Hindlimb muscle (tissue), 1 donor: ENCODE measurements at regions not wholly inside any gene's neighbourhood (a gene's known extent, or its start where the extent isn't known, plus 50 kb on each side); places are given as distances from the start of the nearest gene placed in this dataset.
"Not testable (repeated sequence)": the region's sequence is repeated elsewhere in the genome, so short reads cannot be mapped to it uniquely, and the experiment has no call there.

Experiments
- DNase-seq: peaks from one replicate; pipeline ENCODE4 v3.0.0-alpha.2; 2013

GRCh38 chr11:95432714-95433503 lies 201.9 kb upstream of the SESN3 start:
- no peak for DNase-seq

GRCh38 chr11:95429376-95429907 lies 198.4 kb upstream of the SESN3 start:
- no peak for DNase-seq

GRCh38 chr11:95426823-95427462 lies 195.9 kb upstream of the SESN3 start:
- DNase-seq, result no peak

- no peak for DNase-seq
Observed at GRCh38 chr11:95419915-95420314, 188.9 kb upstream of the SESN3 start.

- DNase-seq, result no peak
Observed at GRCh38 chr11:95418916-95419315, 187.9 kb upstream of the SESN3 start.

DNA sequence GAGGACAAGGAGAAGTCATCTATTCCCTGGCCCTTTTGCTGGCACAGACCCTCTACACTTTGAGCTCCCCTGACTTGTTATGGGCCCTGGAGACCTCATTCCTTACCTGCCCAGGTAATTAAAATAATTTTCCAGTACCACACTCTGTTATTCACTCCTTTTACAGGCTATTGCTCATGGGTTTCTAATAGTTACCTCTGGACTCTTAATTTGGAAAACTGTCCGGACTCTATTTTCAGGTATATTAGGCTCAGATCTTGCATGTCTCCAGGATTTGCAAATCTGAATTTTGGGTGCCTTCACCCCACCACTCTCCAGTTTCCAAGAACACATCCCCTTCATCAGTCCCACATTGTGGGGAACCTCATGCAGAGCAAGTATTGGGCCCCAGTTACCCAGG lies 186.8 kb upstream of the SESN3 start:
- no peak for DNase-seq

- DNase-seq, result no peak
Observed at GRCh38 chr11:95415837-95416304, 184.9 kb upstream of the SESN3 start.

GRCh38 chr11:95414217-95414616 lies 183.2 kb upstream of the SESN3 start:
- no peak for DNase-seq

- no peak for DNase-seq
Observed at GRCh38 chr11:95413761-95414160, 182.8 kb upstream of the SESN3 start.

DNA sequence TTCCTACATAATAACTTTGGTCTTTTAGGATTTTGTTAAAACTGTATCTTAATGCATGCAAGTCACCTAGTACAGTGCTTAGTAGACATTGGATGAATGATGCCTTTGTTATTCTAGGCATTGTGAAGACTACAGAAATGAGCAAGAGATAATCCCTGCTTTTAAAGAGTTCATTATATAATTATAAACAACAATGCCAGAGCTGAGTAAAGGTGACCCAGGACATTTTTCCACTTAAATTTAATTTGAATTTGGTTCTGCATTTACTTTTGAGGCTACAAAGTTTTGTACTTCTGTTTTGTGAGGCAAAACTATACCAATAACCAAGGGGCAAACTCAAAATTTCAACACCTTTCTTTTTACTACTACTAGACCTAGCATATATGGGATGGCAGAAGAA lies 182.0 kb upstream of the SESN3 start:
- DNase-seq, result no peak

DNA sequence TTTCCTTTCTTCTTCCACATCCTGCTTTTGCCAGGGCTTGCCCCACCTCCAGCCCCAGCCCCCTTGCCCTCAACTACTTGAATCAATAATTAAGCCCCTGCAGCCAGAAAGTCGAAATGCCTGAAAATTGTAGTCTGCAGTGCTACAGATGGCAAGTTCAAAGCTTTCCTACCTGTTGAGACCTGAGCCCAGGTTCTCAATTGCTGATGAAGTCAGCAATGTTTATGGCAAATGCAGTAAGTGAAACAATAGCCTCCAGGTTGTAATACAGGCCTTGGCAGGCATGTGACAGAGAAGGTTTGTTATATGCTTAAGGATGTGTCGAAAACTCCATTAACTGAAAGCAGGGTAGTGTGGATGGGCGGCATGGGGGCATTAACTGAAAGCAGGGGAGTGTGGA lies 181.1 kb upstream of the SESN3 start:
- DNase-seq, result no peak

DNA sequence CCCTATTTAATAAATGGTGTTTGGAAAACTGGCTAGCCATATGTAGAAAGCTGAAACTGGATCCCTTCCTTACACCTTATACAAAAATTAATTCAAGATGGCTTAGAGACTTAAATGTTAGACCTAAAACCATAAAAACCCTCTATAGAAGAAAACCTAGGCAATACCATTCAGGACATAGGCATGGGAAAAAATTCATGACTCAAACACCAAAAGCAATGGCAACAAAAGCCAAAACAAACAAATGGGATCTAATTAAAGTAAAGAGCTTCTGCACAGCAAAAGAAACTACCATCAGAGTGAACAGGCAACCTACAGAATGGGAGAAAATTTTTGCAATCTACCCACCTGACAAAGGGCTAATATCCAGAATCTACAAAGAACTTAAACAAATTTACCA lies 179.7 kb upstream of the SESN3 start:
- DNase-seq, result not testable (repeated sequence)

GRCh38 chr11:95406271-95406670 lies 175.3 kb upstream of the SESN3 start:
- no peak for DNase-seq

DNA sequence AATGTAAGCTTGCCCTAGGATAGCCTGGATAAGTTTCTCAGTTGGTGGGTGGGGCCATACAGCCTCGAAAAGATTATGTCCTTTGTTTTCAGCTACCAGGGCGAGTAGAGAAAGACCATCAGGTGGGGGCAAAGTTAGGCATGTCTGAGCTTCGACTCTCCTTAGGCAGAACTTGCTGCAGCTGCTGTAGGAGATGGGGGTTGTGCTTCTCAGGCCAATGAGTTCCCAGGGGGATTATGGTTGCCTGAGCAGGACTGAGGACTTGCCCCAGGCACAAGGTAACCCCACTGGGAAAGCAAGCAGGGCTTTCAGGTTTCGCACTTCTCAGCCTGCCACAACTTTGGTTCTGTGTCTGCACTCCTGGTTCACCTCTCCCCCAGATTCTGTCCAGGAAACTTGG lies 173.4 kb upstream of the SESN3 start:
- no peak for DNase-seq

DNA sequence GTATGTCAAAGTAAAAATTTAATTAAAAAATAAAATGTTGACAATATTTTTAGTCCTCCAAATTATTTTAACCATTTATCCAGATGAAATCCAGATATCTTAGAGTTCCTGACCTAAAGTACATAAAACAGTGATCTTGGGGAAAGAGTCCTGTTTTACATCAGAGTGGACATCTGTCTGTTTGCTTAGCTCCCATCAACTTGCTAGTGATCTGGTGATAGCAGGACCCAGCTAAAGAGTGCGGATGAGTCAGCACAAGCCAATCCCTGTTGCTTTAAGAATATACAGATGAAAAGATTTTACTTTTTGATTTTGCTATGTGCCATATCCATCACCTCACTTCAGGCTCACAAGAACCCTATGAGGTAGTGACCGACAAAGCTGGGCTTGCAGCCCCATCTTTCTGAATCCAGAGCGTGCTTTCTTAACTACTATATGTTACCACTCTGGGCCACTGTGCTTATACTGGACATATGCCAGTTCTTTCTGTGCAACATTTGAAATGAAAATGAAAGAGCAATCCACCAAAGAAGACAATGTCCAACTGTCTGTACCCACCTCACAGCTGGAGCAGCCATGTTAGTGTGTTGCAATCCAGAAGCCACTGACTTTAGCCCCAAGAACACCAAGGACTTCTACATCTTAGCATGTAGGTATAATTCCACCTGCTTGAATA lies 167.6 kb upstream of the SESN3 start:
- DNase-seq, result no peak

GRCh38 chr11:95392644-95393043 lies 161.6 kb upstream of the SESN3 start:
- DNase-seq, result no peak

GRCh38 chr11:95389427-95389826 lies 158.4 kb upstream of the SESN3 start:
- no peak for DNase-seq

- DNase-seq, result no peak
Observed at GRCh38 chr11:95388086-95388485, 157.1 kb upstream of the SESN3 start.

DNA sequence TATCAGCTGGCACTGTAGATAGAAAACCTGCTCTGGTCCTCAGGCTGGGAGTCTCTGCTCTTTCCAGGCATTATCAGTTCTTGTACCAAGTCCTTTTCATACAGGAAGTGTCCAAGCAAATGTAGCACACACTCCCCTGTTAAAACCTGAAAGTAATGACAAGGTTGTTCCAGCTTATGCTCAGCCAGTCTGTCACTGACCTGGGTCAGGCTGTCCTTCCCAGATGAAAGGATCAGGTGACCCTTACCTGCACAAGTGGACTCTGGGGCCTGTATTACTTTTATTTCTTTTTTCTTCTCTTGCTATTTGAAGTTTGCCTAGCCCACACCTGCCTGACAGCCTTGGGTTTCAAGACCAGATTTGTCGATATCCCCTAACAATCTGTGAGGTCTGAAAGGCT lies 156.3 kb upstream of the SESN3 start:
- no peak for DNase-seq

- DNase-seq, result no peak
Observed at GRCh38 chr11:95385577-95385976, 154.6 kb upstream of the SESN3 start.

DNA sequence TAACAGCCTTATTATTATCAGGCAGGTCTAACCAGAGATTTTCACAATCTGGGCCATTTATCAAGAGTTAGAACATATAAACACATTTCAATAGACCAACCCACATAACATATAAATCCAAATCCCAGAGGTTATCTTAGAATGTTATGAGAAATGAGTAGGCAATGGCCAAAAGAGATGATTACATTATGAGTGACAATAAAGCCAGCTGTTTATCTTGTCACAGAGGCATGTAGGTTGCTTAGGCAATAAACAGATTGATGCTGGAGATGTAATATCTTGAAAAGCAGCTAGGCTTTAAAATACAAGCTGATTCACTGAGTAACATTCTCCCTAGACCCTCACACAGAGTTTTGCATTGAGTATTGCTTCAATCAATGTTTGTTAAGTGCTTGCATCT lies 148.5 kb upstream of the SESN3 start:
- no peak for DNase-seq

- DNase-seq, result no peak
Observed at GRCh38 chr11:95378789-95379188, 147.8 kb upstream of the SESN3 start.

GRCh38 chr11:95378111-95378510 lies 147.1 kb upstream of the SESN3 start:
- no peak for DNase-seq
